ENCODE measurements at regions not wholly inside any gene's neighbourhood (a gene's known extent, or its start where the extent isn't known, plus 50 kb on each side); places are given as distances from the start of the nearest gene placed in this dataset.

DNA sequence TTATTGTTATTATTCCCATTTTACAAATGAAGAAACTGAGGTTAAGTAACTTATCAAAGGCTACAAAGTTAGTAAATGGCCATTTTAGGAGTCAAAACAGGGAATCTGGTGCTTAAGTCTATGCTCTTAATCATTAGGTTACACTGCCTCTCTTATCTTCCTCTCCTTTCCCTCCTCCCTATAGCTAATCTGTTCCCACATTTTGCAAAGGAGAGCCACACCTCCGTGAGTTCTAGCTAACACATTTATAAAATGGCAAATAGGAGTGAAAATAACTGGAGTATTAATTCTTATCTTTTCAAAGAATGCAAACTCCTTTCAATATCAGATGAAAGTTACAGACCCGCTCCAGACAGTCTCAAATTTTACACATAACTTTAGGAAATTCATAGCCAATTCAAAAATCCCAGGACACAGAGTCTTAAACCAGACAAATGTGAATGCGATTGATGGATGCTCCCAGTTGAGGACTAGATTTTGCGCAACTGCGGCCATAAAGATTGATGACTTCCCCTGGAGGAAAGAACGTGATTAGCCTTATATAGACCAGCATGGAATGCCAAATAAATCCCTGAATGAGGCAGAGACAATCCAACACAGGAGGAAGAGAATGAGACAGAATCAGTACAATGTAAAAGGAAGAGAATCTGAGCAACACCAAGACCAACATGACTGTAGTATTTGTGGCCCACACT is 225.0 kb upstream of the ARID2 start:
- ATAC-seq: no peak
- Histone ChIP-seq H3K4me1 (ENCODE audit: low read depth) (no peaks in the 10 kb centered on the region), H3K4me3 (no peak overlapping the region), H3K36me3 (ENCODE audit: low read depth) (no peaks in the 10 kb centered on the region), H3K9me3 (no peaks in the 10 kb centered on the region)
- no peak for DNase-seq
- intact Hi-C loops (cut with DNase I, micrococcal nuclease): no loop called here
- TF ChIP-seq, protein P1, sequence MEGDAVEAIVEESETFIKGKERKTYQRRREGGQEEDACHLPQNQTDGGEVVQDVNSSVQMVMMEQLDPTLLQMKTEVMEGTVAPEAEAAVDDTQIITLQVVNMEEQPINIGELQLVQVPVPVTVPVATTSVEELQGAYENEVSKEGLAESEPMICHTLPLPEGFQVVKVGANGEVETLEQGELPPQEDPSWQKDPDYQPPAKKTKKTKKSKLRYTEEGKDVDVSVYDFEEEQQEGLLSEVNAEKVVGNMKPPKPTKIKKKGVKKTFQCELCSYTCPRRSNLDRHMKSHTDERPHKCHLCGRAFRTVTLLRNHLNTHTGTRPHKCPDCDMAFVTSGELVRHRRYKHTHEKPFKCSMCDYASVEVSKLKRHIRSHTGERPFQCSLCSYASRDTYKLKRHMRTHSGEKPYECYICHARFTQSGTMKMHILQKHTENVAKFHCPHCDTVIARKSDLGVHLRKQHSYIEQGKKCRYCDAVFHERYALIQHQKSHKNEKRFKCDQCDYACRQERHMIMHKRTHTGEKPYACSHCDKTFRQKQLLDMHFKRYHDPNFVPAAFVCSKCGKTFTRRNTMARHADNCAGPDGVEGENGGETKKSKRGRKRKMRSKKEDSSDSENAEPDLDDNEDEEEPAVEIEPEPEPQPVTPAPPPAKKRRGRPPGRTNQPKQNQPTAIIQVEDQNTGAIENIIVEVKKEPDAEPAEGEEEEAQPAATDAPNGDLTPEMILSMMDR (IDR thresholded peaks at IDR 0.05): no peak

DNA sequence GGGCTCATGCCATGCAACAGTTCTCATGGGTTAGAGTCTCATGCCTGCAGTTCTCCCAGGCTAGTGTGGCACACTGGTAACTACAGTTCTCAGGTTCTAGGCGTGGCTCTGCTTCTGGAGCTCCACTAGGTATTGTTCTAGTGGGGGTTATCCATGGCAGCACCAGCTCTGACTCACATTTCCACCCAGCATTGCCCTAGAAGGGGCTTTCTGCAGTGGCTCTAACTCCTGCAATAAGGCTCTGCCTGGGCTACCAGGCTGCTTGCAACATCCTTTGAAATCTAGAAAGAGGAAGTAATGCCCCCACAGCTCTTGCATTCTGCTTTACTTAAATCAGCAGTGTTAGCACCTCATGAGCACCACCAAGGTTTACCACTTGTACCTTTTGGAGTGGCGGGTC is 220.3 kb upstream of the ARID2 start:
- intact Hi-C loops (cut with DNase I, micrococcal nuclease): no loop called here
- no peak for ATAC-seq

DNA sequence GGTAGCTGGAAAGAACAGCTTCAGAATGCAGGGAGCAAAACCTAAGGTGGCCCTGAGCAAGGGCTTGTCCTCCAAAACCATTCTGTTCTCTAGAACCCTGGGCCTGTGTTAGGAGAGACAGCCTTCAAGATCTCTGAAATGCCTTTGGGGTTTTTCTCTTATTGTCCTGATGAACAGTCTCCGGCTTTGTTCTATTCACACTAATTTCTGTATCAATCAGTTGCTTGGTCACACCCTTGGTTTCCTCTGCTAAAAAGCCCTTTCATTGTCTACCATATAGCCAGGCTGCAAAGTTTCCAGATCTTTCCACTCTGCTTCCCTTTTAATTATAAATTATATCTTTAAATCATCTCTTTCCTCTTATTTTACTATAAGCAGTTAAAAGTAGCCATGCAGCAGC is 219.9 kb upstream of the ARID2 start:
- intact Hi-C loops (cut with DNase I, micrococcal nuclease): no loop called here
- TF ChIP-seq, protein P1 (IDR thresholded peaks at IDR 0.05): no peak
- Histone ChIP-seq H3K36me3 (ENCODE audit: low read depth) (no peaks in the 10 kb centered on the region), H3K9me3 (no peaks in the 10 kb centered on the region), H3K4me1 (ENCODE audit: low read depth) (no peaks in the 10 kb centered on the region), H3K4me3 (no peak overlapping the region)
- ATAC-seq: no peak
- no peak for DNase-seq

More for the DNA sequence above, 220.3 kb upstream of the ARID2 start:
- no peaks in the 10 kb centered on the region for H3K36me3 ChIP-seq (ENCODE audit: low read depth)
- DNase-seq: no peak
- H3K4me3 ChIP-seq: no peak overlapping the region
- H3K4me1 ChIP-seq (ENCODE audit: low read depth): no peaks in the 10 kb centered on the region
- H3K9me3 ChIP-seq: no peaks in the 10 kb centered on the region
- TF ChIP-seq, protein P1 (IDR thresholded peaks at IDR 0.05): no peak

DNA sequence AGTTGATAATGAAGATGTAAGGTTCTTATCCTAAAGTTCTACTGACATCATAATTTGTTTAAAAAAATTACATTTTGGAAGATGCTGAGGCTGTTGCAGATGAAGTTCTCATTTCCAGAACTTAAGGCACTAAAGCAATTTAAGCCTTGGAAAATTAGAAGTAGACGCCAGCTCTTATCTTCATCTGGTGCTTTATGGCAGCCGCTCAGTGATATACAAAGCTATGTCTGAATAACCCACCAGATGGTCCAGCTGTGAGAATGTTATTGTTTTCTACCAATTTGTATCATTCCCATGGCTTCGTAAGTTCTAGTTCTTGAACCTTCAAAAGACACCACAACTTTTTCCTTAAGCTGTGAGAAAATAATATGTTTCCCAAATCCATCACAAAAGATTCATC is 212.1 kb upstream of the ARID2 start:
- intact Hi-C loops (cut with DNase I, micrococcal nuclease): no loop called here
- Histone ChIP-seq H3K36me3 (ENCODE audit: low read depth) (no peaks in the 10 kb centered on the region), H3K9me3 (no peaks in the 10 kb centered on the region), H3K4me1 (ENCODE audit: low read depth) (no peaks in the 10 kb centered on the region), H3K4me3 (no peak overlapping the region)
- ATAC-seq: no peak
- no peak for DNase-seq
- TF ChIP-seq, protein P1 (IDR thresholded peaks at IDR 0.05): no peak

DNA sequence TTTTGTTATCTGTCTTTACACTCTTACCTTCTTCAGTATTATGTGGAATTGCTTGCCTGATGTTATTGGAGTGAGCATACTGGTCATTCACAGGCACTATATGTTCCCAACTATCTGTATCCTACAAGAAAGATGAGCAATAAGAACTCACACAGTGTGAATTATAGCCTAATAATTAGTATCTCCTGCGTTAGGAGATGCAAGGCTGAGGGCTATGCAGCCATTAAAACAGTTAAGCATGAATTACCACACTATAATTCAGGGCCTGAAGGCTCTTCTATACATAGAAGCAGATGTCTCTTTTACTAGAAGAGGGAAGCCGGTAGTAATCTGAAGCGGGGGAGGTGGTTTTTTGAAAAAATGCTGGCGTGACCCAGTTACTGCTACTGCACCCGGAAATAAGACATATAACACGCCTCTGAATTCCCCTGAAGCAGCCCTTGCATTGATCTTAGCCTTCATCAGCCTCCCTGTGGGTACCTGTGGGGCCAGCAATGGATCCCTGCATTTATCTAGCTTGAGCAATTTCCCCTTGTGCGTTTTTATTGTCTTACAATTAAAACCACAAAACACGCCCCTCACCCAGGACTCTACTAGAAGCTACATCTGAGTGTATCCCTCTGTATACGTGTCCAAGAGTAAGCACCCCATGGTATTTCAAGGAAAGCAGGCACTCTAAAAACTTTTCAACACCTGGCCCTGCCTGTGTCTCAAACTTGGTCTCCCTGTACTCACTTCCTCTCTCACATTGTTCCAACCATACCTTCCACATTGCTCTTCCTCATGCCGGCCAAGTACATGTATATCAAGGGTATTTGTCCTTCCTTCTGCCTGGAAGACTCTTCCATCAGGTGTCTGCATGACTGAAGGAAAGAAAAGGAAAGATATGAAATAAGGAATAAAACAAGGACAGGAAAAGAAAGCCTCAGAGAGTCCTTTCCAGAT is 210.9 kb upstream of the ARID2 start:
- ATAC-seq: peak; percentile 57
- TF ChIP-seq, protein P1 (IDR thresholded peaks at IDR 0.05): no peak

More for the DNA sequence above, 210.9 kb upstream of the ARID2 start:
- Histone ChIP-seq H3K4me3 (no peak overlapping the region), H3K4me1 (ENCODE audit: low read depth) (no peaks in the 10 kb centered on the region), H3K36me3 (ENCODE audit: low read depth) (no peaks in the 10 kb centered on the region), H3K9me3 (no peaks in the 10 kb centered on the region)
- intact Hi-C loops (cut with DNase I, micrococcal nuclease): no loop called here
- peak in 1 of 3 donors; percentile 14 for DNase-seq
